ENCODE measurements at regions not wholly inside any gene's neighbourhood (a gene's known extent, or its start where the extent isn't known, plus 50 kb on each side); places are given as distances from the start of the nearest gene placed in this dataset.
A peak's percentile ranks its signal among the peaks of the same experiment; 100 is the strongest.

GRCh38 chr6:144555066-144555465 is 269.9 kb downstream of the UTRN start:
- CTCF ChIA-PET, result no interaction called here

GRCh38 chr6:144559865-144560593 is 274.9 kb downstream of the UTRN start:
- intact Hi-C loops (cut with micrococcal nuclease; ENCODE audit: unreplicated experiment), result loop anchor here (10.0 kb wide), 1 partner anchor 465 kb away; the partner anchor contains the start of gene SF3B5
- no TSS peak for BruUV-seq (replicated peaks)
- peaks cover 28% of the 10 kb centered on the region for H3K36me3 Mint-ChIP-seq (ENCODE audit: insufficient read depth, unreplicated experiment)
- Histone ChIP-seq H3K27me3 (replicated peaks; ENCODE audit: control insufficient read depth, insufficient read depth, low read length) (no peaks in the 10 kb centered on the region), H3K9me3 (no peaks in the 10 kb centered on the region), H3K36me3 (ENCODE audit: control insufficient read depth, insufficient read depth, low read length) (no peaks in the 10 kb centered on the region; the same call in 1 of the 2 replicates), H3K4me1 (peaks cover 21% of the 10 kb centered on the region), H3K4me3 (ENCODE audit: low read depth, low read length) (no peak overlapping the region)
- peak overlapping the region; percentile 44 for H3K4me3 Mint-ChIP-seq (ENCODE audit: unreplicated experiment)
- H3K9me3 Mint-ChIP-seq (ENCODE audit: unreplicated experiment), result no peaks in the 10 kb centered on the region
- no peak for TF ChIP-seq CTCF (IDR thresholded peaks at IDR 0.05; ENCODE audit: insufficient read depth in 1 of 2, low read depth in 1 of 2, low read length in 1 of 2, severe bottlenecking in 1 of 2, unreplicated experiment in 1 of 2)
- peak; percentile 56 to 64 for DNase-seq
- H3K4me1 Mint-ChIP-seq (ENCODE audit: low read depth, unreplicated experiment), result peaks cover 6% of the 10 kb centered on the region
- ChIA-PET POLR2A (no interaction called here), CTCF (no interaction called here)
- H3K27ac Mint-ChIP-seq (ENCODE audit: unreplicated experiment), result peak overlapping the region; percentile 30
- no peaks in the 10 kb centered on the region for H3K27me3 Mint-ChIP-seq (ENCODE audit: insufficient read depth, unreplicated experiment)

More at GRCh38 chr6:144555066-144555465, 269.9 kb downstream of the UTRN start:
- no peaks in the 10 kb centered on the region for H3K9me3 ChIP-seq
- POLR2A ChIA-PET, result no interaction called here
- H3K27ac Mint-ChIP-seq (ENCODE audit: unreplicated experiment), result no peak overlapping the region
- no peaks in the 10 kb centered on the region for H3K36me3 ChIP-seq (ENCODE audit: control insufficient read depth, insufficient read depth, low read length)
- H3K27me3 ChIP-seq (replicated peaks; ENCODE audit: control insufficient read depth, insufficient read depth, low read length), result no peaks in the 10 kb centered on the region
- peaks cover 6% of the 10 kb centered on the region for H3K4me1 Mint-ChIP-seq (ENCODE audit: low read depth, unreplicated experiment)
- H3K4me1 ChIP-seq, result peaks cover 15% of the 10 kb centered on the region; the same call in 1 of the 2 replicates
- H3K27me3 Mint-ChIP-seq (ENCODE audit: insufficient read depth, unreplicated experiment), result no peaks in the 10 kb centered on the region
- intact Hi-C loops (cut with micrococcal nuclease; ENCODE audit: unreplicated experiment), result no loop called here
- H3K4me3 ChIP-seq (ENCODE audit: low read depth, low read length), result no peak overlapping the region
- no peak for DNase-seq
- H3K4me3 Mint-ChIP-seq (ENCODE audit: unreplicated experiment), result no peak overlapping the region
- H3K36me3 Mint-ChIP-seq (ENCODE audit: insufficient read depth, unreplicated experiment), result peaks cover 66% of the 10 kb centered on the region
- H3K9me3 Mint-ChIP-seq (ENCODE audit: unreplicated experiment), result no peaks in the 10 kb centered on the region
- TF ChIP-seq CTCF (IDR thresholded peaks at IDR 0.05; ENCODE audit: insufficient read depth in 1 of 2, low read depth in 1 of 2, low read length in 1 of 2, severe bottlenecking in 1 of 2, unreplicated experiment in 1 of 2), result no peak
- no TSS peak for BruUV-seq (replicated peaks)

GRCh38 chr6:144561455-144562043 is 276.4 kb downstream of the UTRN start:
- peaks cover 21% of the 10 kb centered on the region for H3K4me1 ChIP-seq
- no peaks in the 10 kb centered on the region for H3K9me3 ChIP-seq
- intact Hi-C loops (cut with micrococcal nuclease; ENCODE audit: unreplicated experiment), result loop anchor here (10.0 kb wide), 1 partner anchor 467 kb away; the partner anchor contains the start of gene SF3B5
- no peaks in the 10 kb centered on the region for H3K27me3 ChIP-seq (replicated peaks; ENCODE audit: control insufficient read depth, insufficient read depth, low read length)
- ChIA-PET CTCF (no interaction called here), POLR2A (no interaction called here)
- TF ChIP-seq CTCF (IDR thresholded peaks at IDR 0.05; ENCODE audit: insufficient read depth in 1 of 2, low read depth in 1 of 2, low read length in 1 of 2, severe bottlenecking in 1 of 2, unreplicated experiment in 1 of 2), result no peak
- no peak overlapping the region for H3K4me3 ChIP-seq (ENCODE audit: low read depth, low read length)
- Mint-ChIP-seq H3K4me1 (ENCODE audit: low read depth, unreplicated experiment) (peaks cover 6% of the 10 kb centered on the region), H3K4me3 (ENCODE audit: unreplicated experiment) (no peak overlapping the region), H3K36me3 (ENCODE audit: insufficient read depth, unreplicated experiment) (peaks cover 17% of the 10 kb centered on the region), H3K9me3 (ENCODE audit: unreplicated experiment) (no peaks in the 10 kb centered on the region), H3K27ac (ENCODE audit: unreplicated experiment) (no peak overlapping the region), H3K27me3 (ENCODE audit: insufficient read depth, unreplicated experiment) (no peaks in the 10 kb centered on the region)
- no peaks in the 10 kb centered on the region; the same call in 1 of the 2 replicates for H3K36me3 ChIP-seq (ENCODE audit: control insufficient read depth, insufficient read depth, low read length)
- no TSS peak for BruUV-seq (replicated peaks)
- DNase-seq, result no peak
